ENCODE measurements at regions not wholly inside any gene's neighbourhood (a gene's known extent, or its start where the extent isn't known, plus 50 kb on each side); places are given as distances from the start of the nearest gene placed in this dataset.

DNA sequence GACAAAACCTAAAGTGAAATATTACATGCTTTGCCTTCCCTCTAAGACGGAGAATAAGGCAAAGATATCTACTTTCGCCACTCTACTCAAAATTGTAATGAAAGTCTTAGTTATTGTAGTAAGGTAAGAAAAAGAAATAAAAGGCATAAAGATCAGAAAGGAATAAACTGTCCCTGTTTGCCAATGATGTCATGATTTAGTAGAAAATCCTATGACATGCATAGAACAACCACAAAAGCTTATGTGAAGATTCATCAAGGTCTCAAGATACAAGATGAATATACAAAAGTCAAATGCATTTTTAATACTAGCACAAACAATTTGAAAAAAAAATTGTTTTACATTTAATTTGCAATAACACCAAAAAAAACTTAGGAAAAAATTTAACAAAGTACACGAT, 64.0 kb upstream of the FOXQ1 start:
- TF ChIP-seq, protein P1, sequence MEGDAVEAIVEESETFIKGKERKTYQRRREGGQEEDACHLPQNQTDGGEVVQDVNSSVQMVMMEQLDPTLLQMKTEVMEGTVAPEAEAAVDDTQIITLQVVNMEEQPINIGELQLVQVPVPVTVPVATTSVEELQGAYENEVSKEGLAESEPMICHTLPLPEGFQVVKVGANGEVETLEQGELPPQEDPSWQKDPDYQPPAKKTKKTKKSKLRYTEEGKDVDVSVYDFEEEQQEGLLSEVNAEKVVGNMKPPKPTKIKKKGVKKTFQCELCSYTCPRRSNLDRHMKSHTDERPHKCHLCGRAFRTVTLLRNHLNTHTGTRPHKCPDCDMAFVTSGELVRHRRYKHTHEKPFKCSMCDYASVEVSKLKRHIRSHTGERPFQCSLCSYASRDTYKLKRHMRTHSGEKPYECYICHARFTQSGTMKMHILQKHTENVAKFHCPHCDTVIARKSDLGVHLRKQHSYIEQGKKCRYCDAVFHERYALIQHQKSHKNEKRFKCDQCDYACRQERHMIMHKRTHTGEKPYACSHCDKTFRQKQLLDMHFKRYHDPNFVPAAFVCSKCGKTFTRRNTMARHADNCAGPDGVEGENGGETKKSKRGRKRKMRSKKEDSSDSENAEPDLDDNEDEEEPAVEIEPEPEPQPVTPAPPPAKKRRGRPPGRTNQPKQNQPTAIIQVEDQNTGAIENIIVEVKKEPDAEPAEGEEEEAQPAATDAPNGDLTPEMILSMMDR (IDR thresholded peaks at IDR 0.05) = no peak

DNA sequence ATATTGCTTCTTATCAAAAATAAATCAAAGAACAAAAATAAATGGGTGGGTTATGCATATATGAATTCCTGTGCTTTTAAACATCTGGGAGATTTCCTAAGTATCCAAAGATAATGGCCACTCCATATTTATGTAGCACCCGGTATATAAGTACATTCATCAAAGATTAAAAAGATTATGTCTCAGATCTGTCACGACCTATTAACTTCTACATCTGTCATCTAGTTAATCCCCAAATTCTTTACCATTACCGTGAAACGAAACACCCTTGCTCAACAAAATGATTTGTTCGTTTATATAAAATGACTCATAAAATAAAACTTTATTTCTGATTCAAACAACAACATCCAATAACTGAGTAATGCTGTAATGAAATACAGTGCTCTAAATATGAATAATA, 64.8 kb upstream of the FOXQ1 start:
- TF ChIP-seq, protein P1 (IDR thresholded peaks at IDR 0.05) = no peak

DNA sequence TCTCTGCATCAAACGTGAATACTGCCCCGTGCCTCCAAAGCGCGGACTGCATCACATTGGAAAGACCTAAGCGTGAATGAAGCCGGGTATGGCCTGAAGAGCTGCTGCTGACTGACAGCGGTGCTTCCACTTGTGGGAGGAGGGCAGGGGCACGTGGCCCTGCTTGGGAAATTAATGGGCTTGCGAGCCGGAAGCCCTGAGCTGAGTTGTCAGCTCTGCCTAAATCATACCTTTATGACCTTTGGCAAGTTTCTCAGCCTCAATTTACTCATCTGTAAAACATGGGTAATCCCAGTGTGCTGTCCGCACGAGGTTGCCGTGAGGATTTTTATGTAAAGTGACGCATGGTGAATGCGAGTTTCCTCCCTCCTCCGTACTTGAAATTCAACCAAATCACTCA, 67.0 kb upstream of the FOXQ1 start:
- TF ChIP-seq, protein P1 (IDR thresholded peaks at IDR 0.05) = no peak

DNA sequence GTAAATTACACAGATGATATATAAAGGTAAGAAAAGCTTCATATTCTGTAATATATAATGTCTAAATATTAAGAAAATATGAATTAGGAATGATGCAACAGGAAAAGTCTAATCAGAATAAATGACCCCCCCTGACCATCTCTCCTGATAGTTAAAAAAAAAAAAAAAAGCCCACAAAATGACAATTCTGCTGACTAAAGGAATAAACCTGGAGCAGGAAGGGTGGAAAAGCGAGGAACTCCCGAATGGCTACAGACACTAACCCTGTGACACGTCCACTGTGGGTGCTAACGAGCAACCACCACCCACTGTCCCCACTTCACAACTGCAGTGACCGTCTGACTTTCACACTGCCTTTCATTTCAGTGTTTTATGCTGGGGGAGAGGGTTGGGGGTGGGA, 67.6 kb upstream of the FOXQ1 start:
- TF ChIP-seq, protein P1 (IDR thresholded peaks at IDR 0.05) = no peak

DNA sequence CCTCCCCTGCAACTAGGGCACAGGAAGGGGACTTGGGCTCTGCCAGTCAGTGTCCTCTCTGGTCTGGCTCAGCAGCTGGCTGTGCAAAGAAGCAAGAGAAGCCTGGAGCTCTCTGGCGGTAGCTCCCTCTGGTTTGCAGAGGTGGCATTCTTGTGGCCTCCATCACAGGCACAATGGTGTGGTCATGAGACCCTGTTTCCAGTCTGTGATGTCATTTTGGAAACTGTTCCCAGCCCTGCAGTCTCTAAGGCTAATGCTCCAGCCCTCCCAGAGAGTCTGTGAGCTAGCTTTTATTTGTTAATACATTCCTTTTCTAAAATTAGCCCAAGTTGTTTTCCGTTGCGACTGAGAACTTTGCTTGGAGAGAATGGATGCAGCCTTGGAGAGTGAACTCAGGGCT, 69.5 kb upstream of the FOXQ1 start:
- TF ChIP-seq, protein P1 (IDR thresholded peaks at IDR 0.05) = no peak

DNA sequence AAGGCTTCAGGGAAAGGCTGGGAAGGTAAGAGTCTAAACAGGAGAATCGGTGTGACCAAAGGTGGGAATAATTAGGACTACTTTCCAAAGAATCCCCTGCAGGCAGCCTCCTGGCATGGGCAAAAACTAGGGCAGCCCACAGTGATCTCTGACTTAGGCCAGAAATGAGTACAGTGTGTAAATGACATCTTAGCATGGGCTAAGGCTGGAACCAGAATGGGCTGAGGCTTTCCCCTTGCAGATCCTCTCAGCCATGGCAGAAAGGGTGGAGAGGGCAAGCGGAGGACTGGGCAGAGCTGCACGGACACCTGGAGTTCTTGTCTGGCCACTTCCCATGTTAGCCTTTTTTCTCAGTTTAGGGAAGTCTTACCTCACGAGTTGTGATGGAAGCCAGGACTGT, 69.9 kb upstream of the FOXQ1 start:
- TF ChIP-seq, protein P1 (IDR thresholded peaks at IDR 0.05) = no peak

DNA sequence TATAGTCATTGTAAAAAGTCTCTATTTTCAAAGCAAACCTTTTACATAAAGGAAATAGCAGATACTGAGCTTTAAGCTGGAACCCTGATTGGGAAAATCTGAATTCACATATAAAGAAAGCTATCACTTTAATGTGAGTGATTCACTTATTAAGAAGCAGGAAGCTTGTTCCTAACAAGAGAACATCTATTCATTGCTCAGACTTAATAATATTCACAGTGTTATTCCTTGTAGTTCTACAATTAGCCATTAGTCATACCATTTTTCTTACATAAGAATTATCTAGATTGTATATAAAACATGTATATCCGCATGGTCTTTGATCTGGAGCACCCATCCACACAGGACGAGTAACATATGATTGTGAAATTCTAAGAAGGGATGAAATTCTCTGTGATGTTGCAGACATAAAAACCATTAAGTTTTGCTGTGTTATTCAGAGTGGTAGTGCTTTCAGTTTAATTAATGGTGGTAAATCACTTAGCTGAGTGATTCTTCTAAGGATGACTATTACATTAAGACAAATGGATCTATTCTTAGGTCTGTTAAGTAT, 71.1 kb upstream of the FOXQ1 start:
- TF ChIP-seq, protein P1 (IDR thresholded peaks at IDR 0.05) = no peak

DNA sequence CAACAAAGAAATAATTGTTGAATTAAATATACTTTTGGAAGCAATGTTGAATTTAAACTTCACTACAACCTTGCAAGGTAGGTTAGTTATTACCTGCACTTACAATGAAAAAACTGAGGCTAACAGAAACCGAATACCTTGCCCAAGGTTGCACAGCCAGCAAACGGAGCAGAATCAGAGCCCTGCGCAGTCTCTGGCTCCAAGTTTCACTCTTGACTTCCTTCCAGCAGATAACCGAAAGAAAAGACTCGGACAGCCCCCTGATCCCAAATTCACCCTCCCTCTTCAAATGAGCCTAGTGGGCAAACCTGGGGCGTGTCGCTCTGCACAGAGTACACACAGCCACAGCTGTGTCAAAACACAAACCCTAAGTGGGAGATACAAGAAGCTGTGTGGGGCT, 72.1 kb upstream of the FOXQ1 start:
- TF ChIP-seq, protein P1 (IDR thresholded peaks at IDR 0.05) = no peak
